Stimulated activated naive CD8-positive, alpha-beta T cell treated with anti-CD3 and anti-CD28 coated beads, Interleukin-15, amount 100 ng/mL, for 72 hours (primary cell): ENCODE measurements at regions not wholly inside any gene's neighbourhood (a gene's known extent, or its start where the extent isn't known, plus 50 kb on each side); places are given as distances from the start of the nearest gene placed in this dataset.

Source experiments
- ATAC-seq: fragments of 150-1000 bp; cut with Tn5 transposase; 2 replicates; pipeline ENCODE4 v1.10.0; 2021; ENCODE audit warnings: mild to moderate bottlenecking, moderate library complexity
- DNase-seq, 2 donors: peaks; one replicate each; pipeline ENCODE4 v3.0.0; 2021 to 2022
- H3K27ac Mint-ChIP-seq, 2 donors: one replicate each; pipeline ENCODE4 v1.8.0; 2022; ENCODE audit warnings: mild to moderate bottlenecking in 2 of 2, mixed read lengths in 2 of 2, moderate library complexity in 2 of 2
- H3K27me3 Mint-ChIP-seq: one replicate; pipeline ENCODE4 v1.8.0; 2022; ENCODE audit warnings: mixed read lengths
- H3K4me1 Mint-ChIP-seq: one replicate; pipeline ENCODE4 v1.8.0; 2022; ENCODE audit warnings: mild to moderate bottlenecking, mixed read lengths
- H3K4me3 Mint-ChIP-seq, 2 donors: one replicate each; pipeline ENCODE4 v1.8.0; 2022; ENCODE audit warnings: mild to moderate bottlenecking in 2 of 2, mixed read lengths in 2 of 2, moderate library complexity in 1 of 2
- H3K9me3 Mint-ChIP-seq, 2 donors: one replicate each; pipeline ENCODE4 v1.8.0; 2022; ENCODE audit warnings: mixed read lengths in 2 of 2

- no peaks in the 10 kb centered on the region for H3K4me1 Mint-ChIP-seq
- peaks cover 35 to 64% of the 10 kb centered on the region in 2 donors for H3K9me3 Mint-ChIP-seq
- H3K4me3 Mint-ChIP-seq, result no peak overlapping the region
- H3K27me3 Mint-ChIP-seq, result no peaks in the 10 kb centered on the region
- ATAC-seq (no peak), DNase-seq (no peak)
- H3K27ac Mint-ChIP-seq, result no peak overlapping the region
Measured at GRCh38 chr19:23461120-23461519, 65.8 kb upstream of the ZNF91 start.

- Mint-ChIP-seq H3K27me3 (no peaks in the 10 kb centered on the region), H3K27ac (no peak overlapping the region), H3K4me1 (no peaks in the 10 kb centered on the region), H3K9me3 (peaks cover 33 to 63% of the 10 kb centered on the region in 2 donors), H3K4me3 (no peak overlapping the region)
- DNase-seq, result no peak
- ATAC-seq, result no peak
Measured at GRCh38 chr19:23460656-23461055, 65.4 kb upstream of the ZNF91 start.
